HG03175 (cell line): ENCODE measurements at regions not wholly inside any gene's neighbourhood (a gene's known extent, or its start where the extent isn't known, plus 50 kb on each side); places are given as distances from the start of the nearest gene placed in this dataset.

ENCODE experiments used
- ATAC-seq: cut with Tn5 transposase; IDR thresholded peaks from one replicate; pipeline ENCODE4 v1.9.1; 2021; ENCODE audit warnings: mild to moderate bottlenecking, moderate library complexity; ENCODE audit not compliant: unreplicated experiment

DNA sequence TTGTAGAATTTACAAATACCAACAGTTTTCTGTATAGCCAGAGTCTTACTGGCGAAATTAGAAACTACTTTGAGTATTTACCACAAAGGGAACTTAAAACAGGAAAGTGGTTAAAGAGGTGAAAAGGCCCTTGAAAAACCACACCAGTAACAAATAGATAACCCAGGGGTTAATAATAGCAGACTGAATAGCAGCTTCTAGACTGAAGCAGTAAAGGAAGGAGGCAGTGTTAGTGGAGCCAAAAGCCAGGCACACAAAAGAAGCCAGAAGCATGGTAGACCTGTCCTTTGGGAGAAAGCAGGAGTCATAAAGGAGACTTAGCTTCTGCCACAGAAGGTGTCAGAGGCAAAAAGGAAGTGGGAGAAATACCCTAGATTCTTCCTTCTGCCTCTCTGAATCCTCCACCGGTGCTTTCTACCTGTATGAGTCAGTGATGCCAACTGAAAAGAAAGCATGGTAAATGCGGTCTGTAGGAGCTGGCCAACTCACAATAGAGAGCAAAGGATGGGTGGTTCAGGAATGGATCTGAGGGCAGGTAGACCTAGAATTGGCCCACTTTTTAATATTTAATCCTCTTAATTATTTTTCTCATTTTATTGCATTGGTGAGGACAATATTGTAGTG is 97.3 kb downstream of the ARL6IP6 start:
- ATAC-seq = peak; percentile 75

DNA sequence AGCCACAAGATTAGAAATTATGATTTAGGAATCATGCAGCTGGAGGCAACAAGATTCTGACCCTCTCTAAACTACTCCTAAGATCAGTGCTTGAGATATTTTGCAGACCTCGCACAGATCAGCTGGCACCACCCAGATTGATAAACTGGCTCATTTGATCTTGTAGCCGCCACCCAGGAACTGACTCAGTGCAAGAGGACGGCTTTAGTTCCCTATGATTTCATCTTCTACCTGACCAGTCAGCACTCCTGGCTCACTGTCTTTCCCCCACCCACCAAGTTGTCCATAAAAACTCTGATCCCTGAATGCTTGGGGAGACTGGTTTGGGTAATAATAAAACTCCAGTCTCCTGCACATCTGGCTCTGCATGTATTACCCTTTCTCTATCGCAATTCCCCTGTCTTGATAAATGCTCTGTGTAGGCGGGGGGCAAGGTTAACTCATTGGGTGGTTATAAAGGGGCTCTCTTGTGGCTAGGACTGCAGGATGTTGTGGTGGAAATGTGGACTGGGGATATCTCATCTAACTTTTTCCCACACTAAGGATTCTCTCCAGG is 96.1 kb downstream of the ARL6IP6 start:
- ATAC-seq = no peak

DNA sequence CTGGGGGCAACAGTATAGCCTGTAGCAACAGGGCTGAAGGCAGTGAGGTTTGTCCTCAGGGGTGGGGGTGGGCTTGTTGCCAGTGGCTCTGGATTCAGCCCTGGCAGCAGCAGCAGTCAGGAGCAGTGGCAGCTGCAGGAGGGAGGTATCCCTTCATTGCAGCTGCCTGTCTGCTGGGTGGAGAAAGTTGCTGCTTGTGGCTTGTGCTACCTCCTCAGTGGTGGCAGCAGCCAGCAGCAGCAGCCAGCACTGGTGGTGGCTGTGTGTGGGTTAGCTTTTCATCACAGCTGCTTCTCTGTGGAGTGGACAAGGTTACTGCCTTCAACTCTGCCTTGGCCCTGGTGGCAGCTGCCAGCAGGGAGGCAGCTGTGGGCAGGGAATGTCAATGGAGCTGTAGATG is 94.9 kb downstream of the ARL6IP6 start:
- no peak for ATAC-seq
